MM.1S (cell line): ENCODE measurements at regions not wholly inside any gene's neighbourhood (a gene's known extent, or its start where the extent isn't known, plus 50 kb on each side); places are given as distances from the start of the nearest gene placed in this dataset.

Experiments
- DNase-seq: peaks from one replicate; pipeline ENCODE4 v3.0.0-alpha.2; 2015
- H2AFZ ChIP-seq: fragments of 300-600 bp; sonication (generic); 2 replicates; pipeline ENCODE4 v1.6.0; 2016; ENCODE audit warnings: antibody characterized with exemption, low read length
- H3F3A ChIP-seq: fragments of 300-600 bp; sonication (generic); 2 replicates; pipeline ENCODE4 v1.6.1; 2016; ENCODE audit warnings: mild to moderate bottlenecking, antibody characterized with exemption, low read length, moderate library complexity, mixed read lengths; ENCODE audit not compliant: insufficient read depth
- H3K27ac ChIP-seq: fragments of 300-600 bp; sonication (generic); 2 replicates; pipeline ENCODE4 v1.5.1; 2016; ENCODE audit warnings: mild to moderate bottlenecking, low read length
- H3K27me3 ChIP-seq: fragments of 300-600 bp; sonication (generic); replicated peaks from 2 replicates; pipeline ENCODE4 v1.6.0; 2016; ENCODE audit warnings: low read length; ENCODE audit not compliant: insufficient read depth
- H3K36me3 ChIP-seq: fragments of 300-600 bp; sonication (generic); replicated peaks from 2 replicates; pipeline ENCODE4 v1.6.1; 2016; ENCODE audit warnings: mild to moderate bottlenecking, low read length, mixed read lengths; ENCODE audit not compliant: insufficient read depth
- H3K4me1 ChIP-seq: fragments of 300-600 bp; sonication (generic); 2 replicates; pipeline ENCODE4 v1.6.1; 2016; ENCODE audit warnings: low read length, mixed read lengths
- H3K4me2 ChIP-seq: fragments of 300-600 bp; sonication (generic); 2 replicates; pipeline ENCODE4 v1.6.0; 2016; ENCODE audit warnings: low read depth, low read length
- H3K4me3 ChIP-seq: fragments of 300-600 bp; sonication (generic); 2 replicates; pipeline ENCODE4 v1.5.1; 2016; ENCODE audit warnings: low read length, mixed read lengths
- H3K79me2 ChIP-seq: fragments of 300-600 bp; sonication (generic); 2 replicates; pipeline ENCODE4 v1.6.1; 2016; ENCODE audit warnings: mixed run types, low read length, mixed read lengths
- H3K9ac ChIP-seq: fragments of 300-600 bp; sonication (generic); 2 replicates; pipeline ENCODE4 v1.6.1; 2016; ENCODE audit warnings: low read length, mixed read lengths
- H3K9me2 ChIP-seq: fragments of 300-600 bp; sonication (generic); replicated peaks from 2 replicates; pipeline ENCODE4 v1.6.1; 2016; ENCODE audit warnings: mild to moderate bottlenecking, low read length, mixed read lengths; ENCODE audit not compliant: insufficient read depth
- H3K9me3 ChIP-seq: fragments of 300-600 bp; sonication (generic); replicated peaks from 2 replicates; pipeline ENCODE4 v1.6.1; 2016; ENCODE audit warnings: mild to moderate bottlenecking, low read length, mixed read lengths; ENCODE audit not compliant: insufficient read depth
- H4K20me1 ChIP-seq: fragments of 300-600 bp; sonication (generic); 2 replicates; pipeline ENCODE4 v1.6.1; 2016; ENCODE audit warnings: mild to moderate bottlenecking, low read length, moderate library complexity, mixed read lengths; ENCODE audit not compliant: insufficient read depth
- EZH2 ChIP-seq: fragments of 300-600 bp; sonication (generic); optimal IDR thresholded peaks from 2 replicates; pipeline ENCODE3; 2017; ENCODE audit warnings: low read depth, mild to moderate bottlenecking, antibody characterized with exemption, low read length, mixed read lengths
- EZH2phosphoT487 ChIP-seq: fragments of 300-600 bp; sonication (generic); IDR thresholded peaks from 2 replicates; pipeline ENCODE4 v1.6.1; 2018; ENCODE audit warnings: antibody characterized with exemption, low read length
- TF ChIP-seq, protein P1 (sequence below): fragments of 300-600 bp; sonication (generic); IDR thresholded peaks from 2 replicates; pipeline ENCODE4 v1.5.1; 2016; ENCODE audit warnings: antibody characterized with exemption, low read length, mixed read lengths

DNA sequence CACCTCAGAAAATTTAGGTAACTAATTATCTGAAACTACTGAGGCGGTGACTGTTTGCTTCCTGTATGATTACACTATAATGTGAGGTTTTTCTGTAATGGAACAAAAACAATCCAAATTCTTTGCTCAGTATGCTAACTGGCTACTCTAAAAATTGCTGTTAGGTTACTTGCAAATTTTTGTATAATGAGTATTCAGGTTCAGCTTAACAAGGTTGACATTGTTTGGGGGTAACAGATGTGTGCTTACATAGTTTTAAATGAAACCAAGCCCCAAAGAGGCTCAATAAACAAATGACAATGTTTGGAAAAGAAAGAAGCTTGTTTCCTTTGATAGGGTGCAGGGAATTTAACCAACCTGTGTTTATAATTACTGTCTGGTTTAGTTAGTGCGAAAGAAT is 414.5 kb upstream of the MDFIC2 start:
- Histone ChIP-seq H3K9ac (no peak overlapping the region), H3F3A (no peaks in the 10 kb centered on the region), H3K27me3 (no peaks in the 10 kb centered on the region), H3K4me1 (no peaks in the 10 kb centered on the region), H3K4me3 (no peak overlapping the region), H3K9me3 (no peaks in the 10 kb centered on the region), H4K20me1 (no peaks in the 10 kb centered on the region), H3K79me2 (no peaks in the 10 kb centered on the region), H3K27ac (no peak overlapping the region), H3K4me2 (no peak overlapping the region), H3K9me2 (no peaks in the 10 kb centered on the region), H2AFZ (no peak overlapping the region), H3K36me3 (no peaks in the 10 kb centered on the region)
- no peak for DNase-seq
- TF ChIP-seq, protein P1, sequence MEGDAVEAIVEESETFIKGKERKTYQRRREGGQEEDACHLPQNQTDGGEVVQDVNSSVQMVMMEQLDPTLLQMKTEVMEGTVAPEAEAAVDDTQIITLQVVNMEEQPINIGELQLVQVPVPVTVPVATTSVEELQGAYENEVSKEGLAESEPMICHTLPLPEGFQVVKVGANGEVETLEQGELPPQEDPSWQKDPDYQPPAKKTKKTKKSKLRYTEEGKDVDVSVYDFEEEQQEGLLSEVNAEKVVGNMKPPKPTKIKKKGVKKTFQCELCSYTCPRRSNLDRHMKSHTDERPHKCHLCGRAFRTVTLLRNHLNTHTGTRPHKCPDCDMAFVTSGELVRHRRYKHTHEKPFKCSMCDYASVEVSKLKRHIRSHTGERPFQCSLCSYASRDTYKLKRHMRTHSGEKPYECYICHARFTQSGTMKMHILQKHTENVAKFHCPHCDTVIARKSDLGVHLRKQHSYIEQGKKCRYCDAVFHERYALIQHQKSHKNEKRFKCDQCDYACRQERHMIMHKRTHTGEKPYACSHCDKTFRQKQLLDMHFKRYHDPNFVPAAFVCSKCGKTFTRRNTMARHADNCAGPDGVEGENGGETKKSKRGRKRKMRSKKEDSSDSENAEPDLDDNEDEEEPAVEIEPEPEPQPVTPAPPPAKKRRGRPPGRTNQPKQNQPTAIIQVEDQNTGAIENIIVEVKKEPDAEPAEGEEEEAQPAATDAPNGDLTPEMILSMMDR: no peak
- no peak for TF ChIP-seq EZH2phosphoT487
- TF ChIP-seq EZH2: no peak

- H4K20me1 ChIP-seq: no peaks in the 10 kb centered on the region
- H2AFZ ChIP-seq: no peak overlapping the region
- H3K79me2 ChIP-seq: no peaks in the 10 kb centered on the region
- no peak for DNase-seq
- H3K27ac ChIP-seq: no peak overlapping the region
- H3K4me3 ChIP-seq: no peak overlapping the region
- no peaks in the 10 kb centered on the region for H3K4me1 ChIP-seq
- no peaks in the 10 kb centered on the region for H3F3A ChIP-seq
- H3K4me2 ChIP-seq: no peak overlapping the region
- no peaks in the 10 kb centered on the region for H3K9me2 ChIP-seq
- no peaks in the 10 kb centered on the region for H3K36me3 ChIP-seq
- TF ChIP-seq EZH2phosphoT487: no peak
- no peak overlapping the region for H3K9ac ChIP-seq
- no peaks in the 10 kb centered on the region for H3K27me3 ChIP-seq
- H3K9me3 ChIP-seq: no peaks in the 10 kb centered on the region
Measured at GRCh38 chr3:70726096-70726938, 413.9 kb upstream of the MDFIC2 start.

DNA sequence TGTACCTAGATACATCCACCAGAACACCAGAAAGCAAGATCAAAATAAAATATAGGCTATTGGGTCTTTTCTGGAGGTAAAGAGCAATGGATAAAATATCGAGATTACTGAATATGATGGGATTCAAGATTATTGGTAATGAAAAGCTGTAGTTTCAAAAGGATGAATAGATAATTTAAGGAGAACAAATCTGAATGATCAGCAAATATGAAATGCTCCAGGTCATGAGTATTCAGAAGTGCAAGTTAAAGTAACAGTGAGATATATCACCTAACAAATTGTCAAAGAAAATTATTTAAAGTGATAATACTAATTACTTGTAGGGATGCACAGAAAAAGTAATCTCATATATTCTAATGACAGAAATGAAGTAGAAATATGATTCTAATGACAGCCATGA is 409.6 kb upstream of the MDFIC2 start:
- TF ChIP-seq EZH2phosphoT487 (no peak), EZH2 (no peak)
- TF ChIP-seq, protein P1: no peak
- DNase-seq: no peak
- no peak overlapping the region for H3K4me3 ChIP-seq
- H4K20me1 ChIP-seq: no peaks in the 10 kb centered on the region
- H3K9me3 ChIP-seq: no peaks in the 10 kb centered on the region
- no peaks in the 10 kb centered on the region for H3K27me3 ChIP-seq
- H3K79me2 ChIP-seq: no peaks in the 10 kb centered on the region
- H2AFZ ChIP-seq: no peak overlapping the region
- H3K4me2 ChIP-seq: no peak overlapping the region
- H3K9me2 ChIP-seq: no peaks in the 10 kb centered on the region
- H3K36me3 ChIP-seq: no peaks in the 10 kb centered on the region
- no peaks in the 10 kb centered on the region for H3F3A ChIP-seq
- H3K27ac ChIP-seq: no peak overlapping the region
- H3K9ac ChIP-seq: no peak overlapping the region
- no peaks in the 10 kb centered on the region for H3K4me1 ChIP-seq

DNA sequence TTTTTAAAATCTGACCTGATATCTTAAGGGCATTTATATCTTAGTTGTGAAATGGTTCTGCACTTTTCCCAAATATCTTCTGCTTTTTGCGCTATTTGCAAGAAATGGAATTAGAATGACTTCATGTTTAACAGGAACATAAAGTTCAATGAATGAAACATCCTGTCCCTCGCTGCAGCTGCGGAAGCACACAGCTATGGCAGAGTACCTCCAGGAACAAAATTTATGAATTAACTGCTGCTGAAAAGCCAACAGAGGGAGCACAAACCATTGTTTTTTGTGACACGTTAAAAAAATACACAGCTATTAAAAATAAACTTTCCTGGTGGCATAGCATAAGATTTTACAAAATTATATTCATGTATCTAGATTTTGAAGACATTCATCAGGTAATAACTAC is 404.4 kb upstream of the MDFIC2 start:
- H3K4me1 ChIP-seq: no peaks in the 10 kb centered on the region
- TF ChIP-seq EZH2 (no peak), EZH2phosphoT487 (no peak)
- TF ChIP-seq, protein P1: no peak
- no peaks in the 10 kb centered on the region for H4K20me1 ChIP-seq
- no peaks in the 10 kb centered on the region for H3F3A ChIP-seq
- H3K9me2 ChIP-seq: no peaks in the 10 kb centered on the region
- no peak overlapping the region for H3K9ac ChIP-seq
- no peaks in the 10 kb centered on the region for H3K9me3 ChIP-seq
- H3K27ac ChIP-seq: no peak overlapping the region
- no peak overlapping the region for H2AFZ ChIP-seq
- no peak overlapping the region for H3K4me3 ChIP-seq
- H3K36me3 ChIP-seq: no peaks in the 10 kb centered on the region
- no peaks in the 10 kb centered on the region for H3K79me2 ChIP-seq
- DNase-seq: no peak
- no peak overlapping the region for H3K4me2 ChIP-seq
- H3K27me3 ChIP-seq: no peaks in the 10 kb centered on the region
